Liver (tissue), 8 donors: ENCODE measurements at regions not wholly inside any gene's neighbourhood (a gene's known extent, or its start where the extent isn't known, plus 50 kb on each side); places are given as distances from the start of the nearest gene placed in this dataset.

Experiments used
- DNase-seq: peaks from one replicate; pipeline ENCODE4 v3.0.0-alpha.2; 2017; ENCODE audit warnings: low spot score
- H3K27ac ChIP-seq, 2 donors: one replicate each; pipeline ENCODE4 v1.7.0; 2013; ENCODE audit warnings: inconsistent platforms in 2 of 2, low read length in 2 of 2, control low read depth in 1 of 2, low read depth in 1 of 2, mild to moderate bottlenecking in 1 of 2
- H3K27me3 ChIP-seq, 4 donors: one replicate each; pipeline versions ENCODE4 v1.6.1 to v1.7.0; 2013; ENCODE audit warnings: low read length in 3 of 4, inconsistent platforms in 1 of 4, mild to moderate bottlenecking in 1 of 4, moderate library complexity in 1 of 4; ENCODE audit not compliant: control insufficient read depth in 4 of 4, insufficient read depth in 4 of 4
- H3K36me3 ChIP-seq, 4 donors: one replicate each; pipeline versions ENCODE4 v1.6.1 to v1.7.0; 2013; ENCODE audit warnings: low read length in 3 of 4, mild to moderate bottlenecking in 3 of 4, low read depth in 1 of 4, moderate library complexity in 1 of 4; ENCODE audit not compliant: control insufficient read depth in 4 of 4, insufficient read depth in 3 of 4
- H3K4me1 ChIP-seq, 4 donors: one replicate each; pipeline versions ENCODE4 v1.6.1 to v1.7.0; 2013; ENCODE audit warnings: low read length in 3 of 4, mild to moderate bottlenecking in 3 of 4, moderate library complexity in 1 of 4; ENCODE audit not compliant: control insufficient read depth in 4 of 4, insufficient read depth in 4 of 4
- H3K4me3 ChIP-seq, 3 donors: one replicate each; pipeline versions ENCODE4 v1.6.1 to v1.7.0; 2013; ENCODE audit warnings: low read length in 3 of 3, control low read depth in 1 of 3, low read depth in 1 of 3, mild to moderate bottlenecking in 1 of 3
- H3K9ac ChIP-seq, 2 donors: one replicate each; pipeline ENCODE4 v1.7.0; 2013; ENCODE audit warnings: low read length in 2 of 2, mild to moderate bottlenecking in 2 of 2, moderate library complexity in 2 of 2, control low read depth in 1 of 2, low read depth in 1 of 2
- H3K9me3 ChIP-seq, 4 donors: one replicate each; pipeline versions ENCODE4 v1.6.1 to v1.7.0; 2013; ENCODE audit warnings: low read length in 3 of 4; ENCODE audit not compliant: control insufficient read depth in 4 of 4
- EGR1 ChIP-seq, 2 donors: IDR thresholded peaks; 2 replicates each; pipeline ENCODE4 v1.6.1; 2016 to 2018; ENCODE audit warnings: antibody characterized with exemption in 2 of 2, low read depth in 2 of 2
- FOXA1 ChIP-seq: IDR thresholded peaks from 2 replicates; pipeline ENCODE4 v1.6.1; 2016; ENCODE audit warnings: antibody characterized with exemption
- FOXA2 ChIP-seq: IDR thresholded peaks from 2 replicates; pipeline ENCODE4 v1.6.1; 2016; ENCODE audit warnings: antibody characterized with exemption
- GABPA ChIP-seq, 2 donors: IDR thresholded peaks in 1 of 2; conservative IDR thresholded peaks in 1 of 2; 2 replicates each; pipeline ENCODE4 v1.6.1; 2016; ENCODE audit warnings: antibody characterized with exemption in 2 of 2, mild to moderate bottlenecking in 1 of 2, moderate library complexity in 1 of 2
- NR2F2 ChIP-seq: IDR thresholded peaks from 2 replicates; pipeline ENCODE4 v1.6.1; 2016; ENCODE audit warnings: antibody characterized with exemption
- REST ChIP-seq: IDR thresholded peaks from 2 replicates; pipeline ENCODE4 v1.6.1; 2016; ENCODE audit warnings: antibody characterized with exemption, mild to moderate bottlenecking
- RXRA ChIP-seq, 2 donors: IDR thresholded peaks; 2 replicates each; pipeline ENCODE4 v1.6.1; 2017 to 2018; ENCODE audit warnings: antibody characterized with exemption in 2 of 2, mild to moderate bottlenecking in 1 of 2
- TAF1 ChIP-seq: conservative IDR thresholded peaks from 2 replicates; pipeline ENCODE4 v1.6.1; 2016; ENCODE audit warnings: antibody characterized with exemption, mild to moderate bottlenecking
- ZBTB33 ChIP-seq: IDR thresholded peaks from 2 replicates; pipeline ENCODE4 v1.6.1; 2016; ENCODE audit warnings: antibody characterized with exemption
- WGBS: extraction: QIAGEN DNeasy Blood & Tissue Kit; methylation state at CpG from one replicate; pipeline ENCODE4 v1.1.7; 2013; 5-methylcytosine and 5-hydroxymethylcytosine counted together
- TF ChIP-seq, protein P1 (sequence below): IDR thresholded peaks from 2 replicates; pipeline ENCODE4 v1.6.1; 2016; ENCODE audit warnings: antibody characterized with exemption
- TF ChIP-seq, protein P2 (sequence below): fragments of 150-350 bp; IDR thresholded peaks from 2 replicates; pipeline ENCODE4 v1.5.1; 2017; ENCODE audit warnings: improper control_type of control experiment, low read depth, low read length; ENCODE audit not compliant: missing input control
- donor health status: healthy.
- donor health status: healthy.
- donor health status: healthy.
- donor health status: healthy.
- donor health status: healthy.

- WGBS = 61% methylated on average over 4 of the region's 4 CpGs
Observed at GRCh38 chr5:90311401-90311800, 98.2 kb downstream of the CETN3 start.

More at GRCh38 chr5:90311401-90311800, 98.2 kb downstream of the CETN3 start:
- H3K27me3 ChIP-seq = no peaks in the 10 kb centered on the region
- no peaks in the 10 kb centered on the region for H3K36me3 ChIP-seq
- TF ChIP-seq, protein P1, sequence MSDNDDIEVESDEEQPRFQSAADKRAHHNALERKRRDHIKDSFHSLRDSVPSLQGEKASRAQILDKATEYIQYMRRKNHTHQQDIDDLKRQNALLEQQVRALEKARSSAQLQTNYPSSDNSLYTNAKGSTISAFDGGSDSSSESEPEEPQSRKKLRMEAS = no peak
- TF ChIP-seq REST = no peak
- TF ChIP-seq ZBTB33 = no peak
- no peak for TF ChIP-seq RXRA (IDR thresholded peaks at IDR 0.05)
- TF ChIP-seq EGR1 (IDR thresholded peaks at IDR 0.05; ENCODE audit: low read depth in 2 of 2) = no peak
- TF ChIP-seq, protein P2, sequence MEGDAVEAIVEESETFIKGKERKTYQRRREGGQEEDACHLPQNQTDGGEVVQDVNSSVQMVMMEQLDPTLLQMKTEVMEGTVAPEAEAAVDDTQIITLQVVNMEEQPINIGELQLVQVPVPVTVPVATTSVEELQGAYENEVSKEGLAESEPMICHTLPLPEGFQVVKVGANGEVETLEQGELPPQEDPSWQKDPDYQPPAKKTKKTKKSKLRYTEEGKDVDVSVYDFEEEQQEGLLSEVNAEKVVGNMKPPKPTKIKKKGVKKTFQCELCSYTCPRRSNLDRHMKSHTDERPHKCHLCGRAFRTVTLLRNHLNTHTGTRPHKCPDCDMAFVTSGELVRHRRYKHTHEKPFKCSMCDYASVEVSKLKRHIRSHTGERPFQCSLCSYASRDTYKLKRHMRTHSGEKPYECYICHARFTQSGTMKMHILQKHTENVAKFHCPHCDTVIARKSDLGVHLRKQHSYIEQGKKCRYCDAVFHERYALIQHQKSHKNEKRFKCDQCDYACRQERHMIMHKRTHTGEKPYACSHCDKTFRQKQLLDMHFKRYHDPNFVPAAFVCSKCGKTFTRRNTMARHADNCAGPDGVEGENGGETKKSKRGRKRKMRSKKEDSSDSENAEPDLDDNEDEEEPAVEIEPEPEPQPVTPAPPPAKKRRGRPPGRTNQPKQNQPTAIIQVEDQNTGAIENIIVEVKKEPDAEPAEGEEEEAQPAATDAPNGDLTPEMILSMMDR = no peak
- no peak for TF ChIP-seq FOXA1
- no peak for TF ChIP-seq FOXA2
- TF ChIP-seq NR2F2 = no peak
- TF ChIP-seq TAF1 = no peak
- TF ChIP-seq GABPA (IDR thresholded peaks at IDR 0.05 in 1 of 2, conservative IDR thresholded peaks at IDR 0.05 in 1 of 2) = no peak
- H3K9ac ChIP-seq = no peak overlapping the region
- no peaks in the 10 kb centered on the region for H3K9me3 ChIP-seq
- H3K4me1 ChIP-seq = peaks cover 0 to 7% (median 4%) of the 10 kb centered on the region in 4 donors
- no peak overlapping the region for H3K4me3 ChIP-seq
- no peak overlapping the region for H3K27ac ChIP-seq
- no peak for DNase-seq
